Peyer's patch (tissue), 4 donors: ENCODE measurements at regions not wholly inside any gene's neighbourhood (a gene's known extent, or its start where the extent isn't known, plus 50 kb on each side); places are given as distances from the start of the nearest gene placed in this dataset.

Experiments used
- DNase-seq, 3 donors: peaks; one replicate each; pipeline ENCODE4 v3.0.0-alpha.2; 2017 to 2019
- H3K27ac ChIP-seq, 4 donors: fragments of 200-600 bp; sonication (generic); one replicate each; pipeline ENCODE4 v1.5.1; 2016 to 2019
- H3K27me3 ChIP-seq, 2 donors: fragments of 200-600 bp; sonication (generic); one replicate each; pipeline ENCODE4 v1.5.1; 2019
- H3K36me3 ChIP-seq, 3 donors: fragments of 200-600 bp; sonication (generic); one replicate each; pipeline ENCODE4 v1.5.1; 2016 to 2019
- H3K4me1 ChIP-seq, 4 donors: fragments of 200-600 bp; sonication (generic); one replicate each; pipeline ENCODE4 v1.5.1; 2016 to 2019
- H3K4me3 ChIP-seq, 4 donors: fragments of 200-600 bp; sonication (generic); 1 replicate in 3 of 4; 2 replicates in 1 of 4; pipeline ENCODE4 v1.5.1; 2016 to 2019; ENCODE audit warnings: mild to moderate bottlenecking in 1 of 4
- H3K9me3 ChIP-seq, 4 donors: fragments of 200-600 bp; sonication (generic); one replicate each; pipeline ENCODE4 v1.5.1; 2016 to 2019; ENCODE audit warnings: mild to moderate bottlenecking in 1 of 4
- CTCF ChIP-seq, 6 experiments: fragments of 450-650 bp in 4 of 6; fragments of 200-600 bp in 2 of 6; sonication (generic) in 1 of 6; IDR thresholded peaks; one replicate each; pipeline ENCODE4 v1.5.1; 2017 to 2019; ENCODE audit warnings: antibody characterized with exemption in 6 of 6, mild to moderate bottlenecking in 3 of 6, moderate library complexity in 1 of 6
- POLR2A ChIP-seq, 2 donors: fragments of 450-650 bp; IDR thresholded peaks; one replicate each; pipeline ENCODE4 v1.5.1; 2017; ENCODE audit warnings: antibody characterized with exemption in 2 of 2, mild to moderate bottlenecking in 2 of 2, moderate library complexity in 2 of 2

GRCh38 chr2:41911033-41911432 is 136.8 kb upstream of the PKDCC start:
- Histone ChIP-seq H3K27me3 (no peaks in the 10 kb centered on the region), H3K27ac (no peak overlapping the region), H3K4me3 (no peak overlapping the region), H3K4me1 (no peaks in the 10 kb centered on the region), H3K36me3 (no peaks in the 10 kb centered on the region), H3K9me3 (no peaks in the 10 kb centered on the region)
- no peak for DNase-seq
- TF ChIP-seq POLR2A (IDR thresholded peaks at IDR 0.05) (no peak), CTCF (IDR thresholded peaks at IDR 0.05) (no peak)

GRCh38 chr2:41912337-41912736 is 135.5 kb upstream of the PKDCC start:
- H3K4me3 ChIP-seq: no peak overlapping the region
- no peaks in the 10 kb centered on the region for H3K9me3 ChIP-seq
- no peaks in the 10 kb centered on the region for H3K4me1 ChIP-seq
- no peaks in the 10 kb centered on the region for H3K27me3 ChIP-seq
- TF ChIP-seq CTCF (IDR thresholded peaks at IDR 0.05) (no peak), POLR2A (IDR thresholded peaks at IDR 0.05) (no peak)
- DNase-seq: no peak
- H3K36me3 ChIP-seq: no peaks in the 10 kb centered on the region
- H3K27ac ChIP-seq: peak overlapping the region in 1 of 4 donors; percentile 29

GRCh38 chr2:41912776-41913175 is 135.0 kb upstream of the PKDCC start:
- TF ChIP-seq CTCF (IDR thresholded peaks at IDR 0.05): no peak
- no peak for TF ChIP-seq POLR2A (IDR thresholded peaks at IDR 0.05)
- Histone ChIP-seq H3K4me3 (no peak overlapping the region), H3K27ac (peak overlapping the region in 1 of 4 donors; percentile 29), H3K9me3 (no peaks in the 10 kb centered on the region), H3K36me3 (no peaks in the 10 kb centered on the region), H3K4me1 (no peaks in the 10 kb centered on the region), H3K27me3 (no peaks in the 10 kb centered on the region)
- no peak for DNase-seq

GRCh38 chr2:41913311-41913710 is 134.5 kb upstream of the PKDCC start:
- DNase-seq: no peak
- no peak for TF ChIP-seq CTCF (IDR thresholded peaks at IDR 0.05)
- TF ChIP-seq POLR2A (IDR thresholded peaks at IDR 0.05): no peak
- H3K27ac ChIP-seq: peak overlapping the region in 1 of 4 donors; percentile 29
- no peak overlapping the region for H3K4me3 ChIP-seq
- H3K9me3 ChIP-seq: no peaks in the 10 kb centered on the region
- no peaks in the 10 kb centered on the region for H3K36me3 ChIP-seq
- H3K27me3 ChIP-seq: no peaks in the 10 kb centered on the region
- no peaks in the 10 kb centered on the region for H3K4me1 ChIP-seq

GRCh38 chr2:41913921-41914609 is 133.8 kb upstream of the PKDCC start:
- Histone ChIP-seq H3K36me3 (no peaks in the 10 kb centered on the region), H3K27me3 (no peaks in the 10 kb centered on the region), H3K4me1 (no peaks in the 10 kb centered on the region), H3K4me3 (no peak overlapping the region), H3K27ac (no peak overlapping the region), H3K9me3 (no peaks in the 10 kb centered on the region)
- no peak for TF ChIP-seq CTCF (IDR thresholded peaks at IDR 0.05)
- no peak for TF ChIP-seq POLR2A (IDR thresholded peaks at IDR 0.05)
- no peak for DNase-seq

GRCh38 chr2:41914936-41915335 is 132.9 kb upstream of the PKDCC start:
- H3K4me3 ChIP-seq: no peak overlapping the region
- H3K36me3 ChIP-seq: no peaks in the 10 kb centered on the region
- no peaks in the 10 kb centered on the region for H3K4me1 ChIP-seq
- H3K9me3 ChIP-seq: no peaks in the 10 kb centered on the region
- no peaks in the 10 kb centered on the region for H3K27me3 ChIP-seq
- TF ChIP-seq POLR2A (IDR thresholded peaks at IDR 0.05) (no peak), CTCF (IDR thresholded peaks at IDR 0.05) (no peak)
- no peak for DNase-seq
- peak overlapping the region in 1 of 4 donors; percentile 4 for H3K27ac ChIP-seq
